Inferior parietal cortex (tissue), 1 donor: ENCODE measurements at regions not wholly inside any gene's neighbourhood (a gene's known extent, or its start where the extent isn't known, plus 50 kb on each side); places are given as distances from the start of the nearest gene placed in this dataset.
"Not testable (repeated sequence)": the region's sequence is repeated elsewhere in the genome, so short reads cannot be mapped to it uniquely, and the experiment has no call there.

Experiments
- DNase-seq: peaks from one replicate; pipeline ENCODE4 v3.0.0-alpha.2; 2016; ENCODE audit errors: extremely low spot score

- DNase-seq, result no peak
These were observed 69.3 kb upstream of the PRR23C start for GRCh38 chr3:139113993-139114375.

- not testable (repeated sequence) for DNase-seq
These were observed 71.9 kb upstream of the PRR23C start for GRCh38 chr3:139116631-139117030.

GRCh38 chr3:139117136-139117675, 72.5 kb upstream of the PRR23C start:
- no peak for DNase-seq

GRCh38 chr3:139117883-139118760, 73.4 kb upstream of the PRR23C start:
- no peak for DNase-seq

GRCh38 chr3:139118835-139119234, 74.1 kb upstream of the PRR23C start:
- DNase-seq, result no peak

- no peak for DNase-seq
These were observed 74.8 kb upstream of the PRR23C start for GRCh38 chr3:139119331-139120025.

- no peak for DNase-seq
These were observed 75.7 kb upstream of the PRR23C start for GRCh38 chr3:139120086-139121056.

- DNase-seq, result no peak
These were observed 77.0 kb upstream of the PRR23C start for GRCh38 chr3:139121513-139122220.

- no peak for DNase-seq
These were observed 77.5 kb upstream of the PRR23C start for GRCh38 chr3:139122221-139122581.

- no peak for DNase-seq
These were observed 77.9 kb upstream of the PRR23C start for GRCh38 chr3:139122612-139123011.

- no peak for DNase-seq
These were observed 78.8 kb upstream of the PRR23C start for GRCh38 chr3:139123377-139124095.

GRCh38 chr3:139124197-139124596, 79.5 kb upstream of the PRR23C start:
- DNase-seq, result no peak

- no peak for DNase-seq
These were observed 82.4 kb upstream of the PRR23C start for GRCh38 chr3:139127101-139127500.

- not testable (repeated sequence) for DNase-seq
These were observed 82.9 kb upstream of the PRR23C start for GRCh38 chr3:139127629-139128028.

- DNase-seq, result no peak
These were observed 84.1 kb upstream of the PRR23C start for GRCh38 chr3:139128803-139129202.

- DNase-seq, result no peak
These were observed 85.2 kb upstream of the PRR23C start for GRCh38 chr3:139129892-139130291.

GRCh38 chr3:139130390-139131140, 85.9 kb upstream of the PRR23C start:
- DNase-seq, result no peak

GRCh38 chr3:139131951-139132350, 87.3 kb upstream of the PRR23C start:
- no peak for DNase-seq

GRCh38 chr3:139132976-139133375, 88.3 kb upstream of the PRR23C start:
- DNase-seq, result no peak
